ENCODE measurements at regions not wholly inside any gene's neighbourhood (a gene's known extent, or its start where the extent isn't known, plus 50 kb on each side); places are given as distances from the start of the nearest gene placed in this dataset.
A peak's percentile ranks its signal among the peaks of the same experiment; 100 is the strongest.

DNA sequence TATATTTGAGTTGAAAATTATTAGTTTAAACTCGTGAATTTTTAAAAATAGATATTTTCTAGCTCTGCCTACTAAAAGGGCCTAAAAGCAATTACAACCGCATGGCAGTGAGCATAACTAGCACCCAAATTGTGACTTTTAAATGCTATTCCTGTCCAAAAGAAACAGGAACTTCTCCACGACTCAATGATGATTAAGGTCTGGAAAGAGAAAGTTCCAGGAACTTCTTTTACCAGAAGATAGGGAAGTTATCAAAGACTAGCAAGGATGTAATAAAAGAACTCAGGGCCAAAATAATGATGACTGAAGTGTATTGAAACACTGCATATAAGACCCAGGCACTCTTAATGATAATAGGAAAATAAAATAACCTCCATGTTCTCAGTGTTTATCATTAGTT is 313.0 kb downstream of the PLPP3 start:
- DNase-seq (ENCODE audit: low read depth): no peak

DNA sequence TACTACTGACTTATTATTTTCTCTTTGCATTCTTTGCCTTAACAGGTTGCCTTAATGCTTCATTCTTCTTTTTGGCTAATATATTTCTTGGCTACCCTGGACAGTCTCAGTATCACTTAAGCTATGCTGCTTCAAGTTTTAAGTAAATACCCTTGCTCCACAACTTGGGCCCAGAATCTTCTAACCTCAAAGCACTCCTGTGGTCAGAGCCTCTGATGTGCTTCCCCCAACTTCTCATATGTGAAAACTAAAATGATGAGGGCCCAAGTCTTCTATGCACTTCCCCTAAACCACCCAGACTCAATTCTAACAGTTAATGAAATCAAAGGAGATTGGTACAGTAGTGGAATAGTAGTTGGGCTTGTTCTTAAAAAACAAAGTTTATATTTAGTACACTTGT is 314.1 kb downstream of the PLPP3 start:
- no peak for DNase-seq (ENCODE audit: low read depth)

DNA sequence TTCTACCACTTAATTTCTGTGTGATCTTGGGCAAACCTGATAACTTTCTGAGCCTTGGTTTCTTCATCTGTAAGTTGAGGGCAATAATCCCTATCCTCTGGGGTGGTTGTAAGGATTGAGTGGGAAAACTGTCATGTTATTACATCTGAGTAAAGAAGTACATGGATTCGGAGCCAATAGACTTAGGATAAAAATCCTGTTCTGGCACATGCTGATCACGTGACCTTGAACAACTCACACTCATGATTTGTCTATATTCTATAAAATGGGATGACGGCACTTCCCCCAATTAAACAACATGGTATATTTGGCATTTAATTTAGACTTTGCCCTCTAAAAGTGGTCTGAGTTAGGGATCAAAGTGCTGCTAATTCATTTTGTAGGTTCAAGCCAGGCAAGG is 315.5 kb downstream of the PLPP3 start:
- DNase-seq (ENCODE audit: low read depth): no peak

DNA sequence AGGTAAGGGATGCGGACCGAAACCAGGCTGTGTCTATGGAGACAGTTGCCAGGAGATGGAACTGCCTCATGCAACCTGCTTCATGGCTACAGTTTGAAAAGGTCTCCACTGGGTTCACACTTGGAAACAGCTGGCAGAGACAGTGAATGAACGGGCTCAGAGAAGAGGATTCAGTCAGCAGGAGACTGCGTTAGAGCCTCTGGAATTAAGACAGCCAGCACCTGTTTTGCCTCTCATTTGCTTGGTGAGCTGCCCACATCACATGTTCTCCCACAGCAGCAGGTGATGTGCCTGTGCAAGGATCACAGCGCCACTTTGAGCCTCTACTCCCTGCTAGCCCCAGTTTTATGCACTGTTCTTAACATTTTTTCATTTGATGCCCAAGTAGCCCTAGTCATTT is 321.0 kb downstream of the PLPP3 start:
- no peak for DNase-seq (ENCODE audit: low read depth)

DNA sequence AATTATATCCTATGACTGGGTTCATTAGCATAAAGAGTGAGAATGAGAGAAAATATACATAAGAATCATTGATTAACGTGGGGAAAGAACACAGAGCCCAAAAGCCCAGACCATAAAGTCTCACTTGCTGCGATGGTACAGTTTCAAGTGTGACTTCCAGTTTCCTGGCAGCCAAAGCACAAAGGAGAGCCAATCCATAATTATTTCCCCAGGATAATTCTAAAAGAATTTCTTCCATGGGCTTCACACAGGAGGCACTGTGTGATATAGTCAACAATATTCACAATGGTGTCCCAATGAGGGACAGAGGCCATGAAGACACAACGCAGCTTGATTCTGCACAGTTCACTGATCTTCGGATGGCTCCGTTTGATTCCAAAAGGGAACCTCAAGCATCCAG is 321.6 kb downstream of the PLPP3 start:
- no peak for DNase-seq (ENCODE audit: low read depth)

DNA sequence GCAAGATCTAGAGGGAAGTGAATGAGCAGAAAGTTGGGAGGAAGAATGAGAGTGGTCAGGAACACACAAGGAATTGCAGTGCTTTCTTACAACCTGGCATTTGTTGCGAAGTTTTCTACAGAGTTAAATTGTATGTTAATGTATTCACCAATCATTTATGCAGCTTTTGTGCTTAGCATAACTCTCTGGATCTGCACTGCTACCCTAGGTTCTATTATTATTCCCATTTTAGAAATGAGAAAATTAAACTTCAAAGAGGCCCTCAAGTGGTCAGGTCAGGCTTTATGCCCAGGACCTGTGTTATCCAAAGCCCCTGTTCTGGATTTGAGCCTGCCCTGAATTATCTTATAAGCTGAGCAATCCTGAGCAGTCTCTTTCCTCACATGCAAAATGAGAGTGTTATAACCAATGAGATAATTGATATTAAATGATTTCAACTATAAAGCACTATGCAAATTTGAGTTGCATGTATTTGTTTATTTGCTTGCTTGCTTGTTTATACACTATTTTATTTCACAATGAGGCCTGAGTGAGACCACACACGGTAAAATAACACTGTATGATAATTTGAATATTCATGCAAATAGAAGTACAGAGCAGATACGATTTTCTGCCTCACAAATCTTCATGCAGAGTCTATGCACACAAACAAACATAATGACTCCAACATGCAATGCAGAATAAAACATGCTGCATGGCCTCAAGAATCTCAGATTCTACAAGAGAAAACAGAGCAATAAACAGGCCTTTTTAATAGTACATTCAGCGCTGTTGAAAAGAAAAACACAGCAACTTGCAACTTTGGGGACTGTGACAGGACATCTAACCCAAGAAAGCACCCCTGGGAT is 323.0 kb downstream of the PLPP3 start:
- no peak for DNase-seq (ENCODE audit: low read depth)

DNA sequence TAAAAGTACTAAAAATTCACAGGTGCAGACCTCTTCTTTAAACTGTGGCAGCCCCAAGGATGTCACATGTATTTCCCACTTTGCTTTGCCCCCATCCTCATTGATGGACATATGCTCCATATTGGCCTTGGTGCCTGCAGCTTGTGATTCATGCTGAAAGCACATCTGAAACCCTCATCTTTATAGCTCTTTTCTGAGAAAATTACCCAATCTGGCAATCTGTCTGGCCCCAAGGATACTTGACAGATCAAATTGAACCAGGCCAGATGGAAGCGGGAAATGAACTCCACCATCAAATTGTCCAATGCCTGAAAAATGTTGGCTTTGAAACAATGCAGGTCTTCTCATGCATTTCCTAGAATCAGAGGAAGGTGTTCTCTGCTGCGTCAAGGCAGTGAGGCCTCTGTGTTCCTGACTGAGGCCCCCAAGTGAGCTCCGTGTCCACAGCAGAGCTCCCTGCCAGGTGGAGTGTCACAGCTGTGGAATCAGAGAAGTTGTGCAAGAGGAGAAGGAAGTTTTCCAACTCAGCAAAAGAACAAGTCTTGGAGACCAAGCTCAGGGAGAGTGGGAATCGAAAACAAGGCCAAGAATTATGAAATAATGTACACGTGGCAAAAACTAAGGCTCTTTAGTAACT is 323.7 kb downstream of the PLPP3 start:
- no peak for DNase-seq (ENCODE audit: low read depth)

DNA sequence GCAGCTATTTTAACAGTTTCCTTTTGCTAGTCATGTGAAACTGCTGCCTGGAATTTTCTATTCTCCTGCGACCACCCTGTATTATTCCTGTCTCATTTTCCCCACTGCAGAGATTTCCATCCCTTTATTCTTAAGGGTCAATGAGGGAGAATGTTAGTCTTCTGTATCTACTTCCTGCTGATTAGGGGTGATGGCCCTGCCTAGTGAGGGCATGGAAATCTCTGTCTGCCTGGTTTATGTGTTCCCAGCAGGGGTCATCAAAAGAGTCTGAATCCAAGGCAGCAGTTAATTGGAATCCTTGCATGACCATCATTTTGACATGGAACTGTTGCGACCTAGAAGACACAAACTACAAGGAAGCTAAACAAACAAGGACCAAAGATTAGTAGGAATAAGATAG is 325.2 kb downstream of the PLPP3 start:
- no peak for DNase-seq (ENCODE audit: low read depth)

DNA sequence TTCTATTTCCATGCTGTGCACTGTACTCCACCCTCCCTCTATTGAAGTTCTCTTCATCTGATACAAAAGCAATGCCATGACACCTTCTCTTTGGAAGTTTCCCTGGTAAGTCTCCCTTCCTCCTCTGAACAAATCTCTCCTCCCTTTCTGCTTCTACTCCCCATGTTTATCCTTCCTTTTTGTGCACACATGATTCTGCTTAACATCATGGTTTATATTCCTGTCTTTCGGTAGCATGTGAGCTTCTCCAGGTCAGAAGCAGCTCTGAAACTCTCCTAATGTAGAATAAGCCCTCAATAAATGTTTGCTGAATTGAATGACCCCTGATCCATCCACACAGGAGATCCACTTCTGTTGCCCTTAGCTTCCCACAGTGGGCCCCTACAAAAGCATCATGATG is 328.6 kb downstream of the PLPP3 start:
- no peak for DNase-seq (ENCODE audit: low read depth)

DNA sequence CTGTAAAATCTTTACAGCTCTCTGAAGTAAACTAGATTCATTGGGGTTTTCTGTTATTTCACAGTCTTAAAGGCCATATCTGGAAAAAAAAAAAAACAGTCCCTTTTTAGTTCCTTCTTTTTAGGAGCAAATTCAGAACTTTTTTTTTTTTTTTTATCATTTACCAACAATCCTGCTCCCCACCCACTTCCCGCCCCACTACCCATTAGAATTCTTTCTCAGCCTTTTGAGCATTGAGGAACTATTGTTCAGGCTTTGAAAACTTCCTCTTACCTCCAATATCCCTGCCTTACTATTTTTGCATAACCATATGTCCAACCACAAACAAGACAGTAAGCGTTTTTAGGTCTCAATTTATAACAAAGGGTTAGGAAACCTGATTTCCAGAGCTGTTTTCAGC is 330.1 kb downstream of the PLPP3 start:
- no peak for DNase-seq (ENCODE audit: low read depth)

DNA sequence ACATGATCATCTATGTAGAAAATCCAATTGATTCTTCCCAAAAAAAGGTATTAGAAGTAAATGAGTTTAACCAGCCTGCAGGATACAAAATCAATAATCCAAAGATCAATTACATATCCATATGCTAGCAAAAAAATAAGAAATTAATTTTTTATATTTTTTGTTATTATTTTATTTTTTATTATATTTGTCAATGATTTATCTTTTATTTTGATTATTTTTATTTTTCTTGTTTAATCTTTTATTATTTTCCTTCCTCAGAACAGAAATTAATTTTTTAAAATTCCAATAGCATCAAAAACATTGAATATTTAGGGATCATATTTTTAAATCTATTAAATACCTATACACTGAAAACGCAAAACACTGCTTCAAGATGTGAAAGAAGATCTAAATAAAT is 331.2 kb downstream of the PLPP3 start:
- DNase-seq (ENCODE audit: low read depth): no peak

DNA sequence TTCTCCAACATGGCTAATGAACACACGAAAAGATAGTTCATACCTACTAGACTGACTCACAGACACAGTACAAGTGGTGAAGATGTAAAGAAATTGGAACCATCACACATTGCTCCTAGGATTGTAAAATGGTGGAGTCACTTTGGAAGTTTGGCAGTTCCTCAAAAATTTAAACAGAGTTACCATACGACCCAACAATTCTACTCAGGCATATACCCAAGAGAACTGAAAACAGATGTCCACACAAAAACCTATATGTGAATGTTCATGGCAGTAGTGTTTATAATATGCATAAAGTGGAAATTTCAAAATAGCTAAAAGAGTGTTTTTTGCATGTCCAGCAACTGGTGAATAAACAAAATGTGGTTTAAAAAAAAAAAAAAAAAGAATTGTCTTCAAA is 332.6 kb downstream of the PLPP3 start:
- peak; percentile 3 for DNase-seq (ENCODE audit: low read depth)

DNA sequence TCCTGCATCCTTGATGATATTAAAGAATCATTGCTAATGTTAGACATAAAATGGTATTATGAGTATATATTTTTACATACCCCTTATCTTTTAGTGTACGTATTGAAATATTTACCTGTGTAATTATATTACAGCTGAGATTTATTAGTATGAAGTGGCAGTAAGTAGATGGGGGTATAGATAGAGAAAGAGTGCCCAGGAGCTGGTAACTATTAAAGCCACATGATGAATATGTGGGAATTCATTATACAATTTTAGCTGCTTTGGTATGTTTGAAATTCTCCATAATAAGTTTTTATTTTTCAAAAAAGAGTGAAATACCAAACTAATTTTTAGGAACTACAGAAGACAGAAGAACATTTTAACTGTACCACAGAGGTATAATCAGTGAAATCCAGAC is 339.0 kb downstream of the PLPP3 start:
- DNase-seq (ENCODE audit: low read depth): no peak

DNA sequence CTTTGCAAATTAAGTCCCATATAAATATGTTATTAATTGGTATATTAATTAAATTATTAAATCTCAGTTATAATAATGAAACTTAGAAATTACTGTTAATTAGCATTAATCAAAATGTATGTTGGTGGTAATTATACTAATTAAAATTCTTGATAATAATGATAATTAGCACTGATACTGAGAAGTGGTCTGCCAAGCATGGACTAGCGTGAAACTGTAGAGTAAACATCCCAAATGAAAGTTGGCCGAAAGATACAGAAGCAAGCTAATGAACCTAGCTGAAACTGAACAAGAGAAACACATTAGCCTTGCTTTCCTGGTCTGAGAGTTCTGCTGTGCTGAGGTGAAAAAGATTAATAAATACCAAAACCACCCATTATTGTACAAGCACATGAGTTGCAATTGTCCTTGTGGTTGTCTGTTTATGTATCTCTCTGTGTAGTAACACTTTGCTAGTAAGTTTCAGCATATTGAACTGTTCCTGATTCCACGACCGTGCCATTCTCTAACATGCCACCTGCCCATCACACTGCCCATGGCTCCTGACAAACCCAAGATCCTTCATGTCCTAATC is 341.8 kb downstream of the PLPP3 start:
- no peak for DNase-seq (ENCODE audit: low read depth)

DNA sequence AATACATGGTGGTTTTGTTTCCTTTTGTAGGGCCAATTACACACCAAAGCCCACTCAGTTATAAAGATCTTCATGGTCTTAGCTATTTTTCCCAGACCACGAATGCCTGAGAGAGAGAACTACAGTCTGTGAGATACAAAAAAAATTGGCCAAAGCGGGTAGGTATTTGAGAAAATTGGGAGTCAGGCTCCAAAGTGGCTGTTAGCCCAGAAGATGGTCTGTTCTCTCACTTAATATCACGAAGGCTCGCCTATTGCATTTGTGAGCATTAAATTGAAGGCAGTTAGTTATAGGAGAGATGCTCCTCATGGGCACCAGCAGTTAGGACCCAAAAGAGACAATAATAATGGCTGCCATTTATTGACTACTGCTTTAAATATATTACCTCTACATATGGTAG is 342.7 kb downstream of the PLPP3 start:
- DNase-seq (ENCODE audit: low read depth): no peak

DNA sequence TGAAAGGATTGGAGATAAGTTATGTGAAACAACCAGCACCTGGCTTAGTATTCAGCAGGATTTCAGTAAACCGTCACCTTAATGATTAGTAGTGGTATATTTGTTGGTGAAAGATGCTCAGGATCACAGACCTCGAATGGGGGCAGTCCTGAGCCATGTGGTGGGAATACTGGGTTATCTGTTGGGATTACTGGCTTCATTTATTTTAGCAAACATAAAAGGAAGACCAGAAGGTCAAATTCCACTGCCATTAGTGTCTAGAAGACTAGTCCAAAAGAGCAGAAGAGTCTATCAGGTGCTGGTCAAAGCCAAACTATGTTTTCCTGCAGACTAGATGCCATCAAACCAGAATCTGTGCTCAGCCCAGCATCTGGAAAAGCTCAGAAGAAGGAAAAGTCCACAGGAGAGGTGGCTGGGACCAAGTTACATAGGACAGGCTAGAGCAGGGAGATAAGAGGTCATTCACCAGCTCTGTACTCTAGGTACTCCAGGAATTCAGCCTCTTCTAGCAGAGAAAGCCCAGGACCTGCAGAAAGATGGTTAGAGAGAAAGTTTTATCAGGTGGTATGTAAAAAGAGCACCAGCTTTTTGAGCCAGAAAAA is 343.4 kb downstream of the PLPP3 start:
- DNase-seq (ENCODE audit: low read depth): no peak

DNA sequence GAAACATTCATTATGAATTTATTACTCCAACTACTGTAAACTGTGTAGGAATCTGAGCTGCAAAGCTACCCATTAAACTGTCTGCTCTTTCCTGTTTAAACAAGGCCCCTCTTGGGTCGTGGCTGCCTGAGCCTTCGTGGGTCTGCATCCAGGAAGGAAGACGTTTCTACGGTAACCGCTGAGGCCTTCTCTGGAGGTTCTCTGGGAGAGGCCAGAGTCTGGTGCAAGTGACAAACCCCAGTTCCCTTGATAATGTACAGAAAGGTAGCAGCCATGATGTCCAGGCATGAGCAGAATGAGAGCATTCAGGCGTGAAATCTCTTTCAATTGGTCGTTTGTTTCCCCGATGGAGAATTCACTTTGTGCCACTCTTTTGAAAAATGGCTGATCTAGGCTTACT is 350.2 kb downstream of the PLPP3 start:
- DNase-seq (ENCODE audit: low read depth): no peak

DNA sequence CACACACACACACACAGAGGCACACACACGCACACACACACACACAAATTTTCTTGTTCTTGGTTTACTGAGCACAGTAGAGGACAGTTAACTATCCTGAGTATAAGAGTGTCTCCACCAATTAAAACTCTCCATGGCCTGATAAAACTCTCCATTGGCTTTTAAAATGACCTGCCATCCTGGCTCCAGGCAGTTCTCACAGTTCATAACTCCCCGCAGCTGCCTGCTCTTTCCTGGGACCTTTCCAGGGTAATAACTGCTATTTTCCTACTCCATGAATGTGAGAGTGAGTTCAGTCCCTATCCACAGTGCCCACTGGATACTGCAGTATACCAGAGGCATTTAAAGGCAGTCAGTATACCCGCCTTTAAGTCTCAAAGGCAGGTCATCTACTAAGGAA is 351.5 kb downstream of the PLPP3 start:
- DNase-seq (ENCODE audit: low read depth): no peak

DNA sequence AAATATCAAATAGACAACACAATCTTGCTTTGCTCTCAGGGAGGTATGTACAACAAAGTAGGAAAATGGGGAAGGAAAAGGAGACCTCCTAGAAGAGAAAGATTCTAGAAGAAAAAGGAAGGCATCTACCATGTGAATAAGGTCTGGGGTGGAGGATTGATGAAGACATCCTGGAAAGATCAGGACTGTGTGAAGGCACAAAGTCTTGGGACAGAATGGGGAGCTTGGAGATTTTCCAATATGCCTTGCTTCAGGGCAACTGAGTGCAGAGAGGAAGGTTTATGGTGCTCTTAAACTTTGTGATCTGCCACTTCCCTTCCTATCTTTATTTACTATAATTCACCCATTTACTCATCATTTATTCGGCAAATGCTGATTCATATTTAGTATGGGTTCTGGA is 352.0 kb downstream of the PLPP3 start:
- no peak for DNase-seq (ENCODE audit: low read depth)

DNA sequence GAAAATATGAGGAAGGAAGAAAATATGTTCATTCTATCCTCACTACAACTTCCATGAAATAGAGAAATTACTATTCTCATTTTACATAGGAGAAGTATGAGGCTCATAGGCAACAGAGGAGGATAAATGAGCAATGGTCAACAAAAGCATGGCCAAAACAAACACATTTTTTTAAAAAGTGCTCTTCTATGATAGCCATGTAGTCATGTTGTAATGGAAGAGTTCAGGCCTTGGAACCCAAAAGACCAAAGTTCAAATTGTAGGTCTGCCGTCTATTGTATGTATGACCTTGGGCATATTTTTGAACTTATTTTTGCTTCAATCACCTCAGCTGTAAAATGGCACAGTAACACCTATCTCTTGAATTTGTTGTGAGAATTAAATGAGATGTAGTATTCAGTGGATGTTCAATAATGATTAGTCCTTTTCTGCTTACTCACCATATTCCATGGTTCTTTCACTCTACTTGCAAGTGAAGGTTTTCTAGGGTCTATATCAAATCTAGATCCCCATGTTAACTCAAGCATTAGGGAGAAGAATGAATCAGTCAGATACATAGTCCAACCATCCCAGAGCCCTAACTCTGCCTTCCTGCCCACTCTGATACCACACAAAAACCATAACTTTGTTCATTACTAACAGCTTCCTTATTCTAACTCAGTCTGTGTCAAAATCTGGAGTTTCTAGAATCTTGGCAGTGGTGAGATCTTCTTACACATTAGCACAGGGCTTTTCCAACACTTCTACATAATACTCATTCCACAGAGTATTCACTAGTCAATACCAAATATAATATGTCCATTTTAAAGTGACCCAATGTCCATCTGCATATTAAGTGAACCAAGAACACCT is 353.2 kb downstream of the PLPP3 start:
- DNase-seq (ENCODE audit: low read depth): no peak

DNA sequence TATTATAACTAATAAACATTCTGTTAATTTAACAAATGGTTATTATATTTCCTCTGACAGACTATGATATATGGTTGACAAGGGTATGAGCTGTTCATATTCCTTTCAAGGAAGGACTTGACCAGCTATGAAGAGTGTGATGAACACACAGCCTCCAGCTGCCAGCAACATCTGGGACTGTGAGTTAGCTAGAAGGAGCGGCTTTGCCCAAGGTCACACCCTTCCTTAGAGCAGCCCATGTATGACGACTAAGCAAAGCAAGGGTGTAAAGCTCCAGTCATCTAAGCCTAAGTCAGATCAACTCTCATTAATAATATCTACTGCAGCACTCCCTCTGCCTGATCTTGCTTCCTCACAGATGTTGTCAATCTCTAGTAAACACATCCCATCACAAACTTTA is 355.4 kb downstream of the PLPP3 start:
- DNase-seq (ENCODE audit: low read depth): no peak

DNA sequence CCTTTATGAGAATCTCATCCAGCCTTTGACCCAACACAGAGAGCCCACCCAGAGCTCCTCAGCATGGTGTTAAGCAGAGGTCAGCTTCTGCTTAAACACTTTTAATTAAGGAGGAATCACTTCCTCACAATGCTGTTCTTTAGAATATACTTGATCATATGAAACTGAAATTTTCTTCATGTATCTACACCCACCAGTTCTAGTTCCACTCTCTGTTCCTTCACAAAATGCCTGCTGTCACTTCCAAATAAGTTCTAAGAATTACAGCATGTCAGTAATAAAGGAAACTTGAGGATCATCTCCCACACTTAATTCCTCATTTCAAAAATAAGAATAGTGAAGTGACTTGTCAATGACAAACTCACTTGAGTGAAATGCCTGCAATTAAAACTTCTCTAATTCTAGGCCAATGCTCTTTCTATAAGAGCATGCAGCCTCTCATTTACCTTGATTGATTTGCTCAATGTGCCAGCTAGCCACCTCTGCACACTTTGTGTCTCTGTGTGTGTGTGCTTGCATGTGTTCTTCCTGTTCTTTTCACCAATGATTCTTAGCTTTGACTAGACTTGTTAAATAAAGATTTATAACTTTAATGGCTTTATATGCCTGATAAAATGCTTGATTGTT is 356.3 kb downstream of the PLPP3 start:
- DNase-seq (ENCODE audit: low read depth): no peak
